HEK293 (cell line): ENCODE measurements at regions not wholly inside any gene's neighbourhood (a gene's known extent, or its start where the extent isn't known, plus 50 kb on each side); places are given as distances from the start of the nearest gene placed in this dataset.

ENCODE experiments used
- CTCF ChIP-seq: fragments of 450-650 bp; formaldehyde crosslinking; IDR thresholded peaks from 2 replicates; pipeline ENCODE4 v1.5.1; 2016; ENCODE audit warnings: missing biosample characterization, missing genetic modification characterization
- GFI1B ChIP-seq: fragments of 450-650 bp; formaldehyde crosslinking; IDR thresholded peaks from 2 replicates; pipeline ENCODE4 v1.5.1; 2016; ENCODE audit warnings: missing biosample characterization, missing genetic modification characterization
- YY1 ChIP-seq: fragments of 450-650 bp; formaldehyde crosslinking; IDR thresholded peaks from 2 replicates; pipeline ENCODE4 v1.5.1; 2018; ENCODE audit warnings: missing biosample characterization, missing genetic modification characterization
- ZNF19 ChIP-seq: fragments of 450-650 bp; formaldehyde crosslinking; IDR thresholded peaks from 2 replicates; pipeline ENCODE4; 2016; ENCODE audit warnings: missing biosample characterization, missing genetic modification characterization, low read depth
- ZNF280D ChIP-seq: fragments of 450-650 bp; formaldehyde crosslinking; IDR thresholded peaks from 2 replicates; pipeline ENCODE4 v1.5.1; 2016; ENCODE audit warnings: missing biosample characterization, missing genetic modification characterization
- ZNF292 ChIP-seq: fragments of 450-650 bp; formaldehyde crosslinking; IDR thresholded peaks from 2 replicates; pipeline ENCODE4 v1.5.1; 2016; ENCODE audit warnings: low read depth, missing biosample characterization, missing genetic modification characterization, borderline replicate concordance
- ZNF629 ChIP-seq: fragments of 450-650 bp; formaldehyde crosslinking; IDR thresholded peaks from 2 replicates; pipeline ENCODE4 v1.5.1; 2017; ENCODE audit warnings: missing biosample characterization, missing genetic modification characterization
- ZNF830 ChIP-seq: fragments of 450-650 bp; IDR thresholded peaks from 2 replicates; pipeline ENCODE4 v1.5.0; 2018; ENCODE audit warnings: missing biosample characterization, missing genetic modification characterization, low read depth, mild to moderate bottlenecking, moderate library complexity

GRCh38 chr12:19849208-19849607 lies 409.9 kb downstream of the AEBP2 start:
- TF ChIP-seq ZNF19 (tag by site-specific recombination) (no peak), CTCF (no peak), ZNF830 (tag by site-specific recombination) (no peak), ZNF280D (tag by site-specific recombination) (no peak), YY1 (tag by site-specific recombination) (no peak), GFI1B (tag by site-specific recombination) (no peak), ZNF629 (no peak), ZNF292 (tag by site-specific recombination) (no peak)
